Activated CD4-positive, alpha-beta T cell treated with anti-CD3 and anti-CD28 coated beads for 1 hour (primary cell): ENCODE measurements at regions not wholly inside any gene's neighbourhood (a gene's known extent, or its start where the extent isn't known, plus 50 kb on each side); places are given as distances from the start of the nearest gene placed in this dataset.
"Not testable (repeated sequence)": the region's sequence is repeated elsewhere in the genome, so short reads cannot be mapped to it uniquely, and the experiment has no call there.

Source experiments
- DNase-seq: peaks from one replicate; pipeline ENCODE4 v3.0.0-alpha.2; 2020

GRCh38 chr10:8128511-8128910, 74.0 kb downstream of the GATA3 start:
- DNase-seq: no peak

GRCh38 chr10:8129438-8129837, 75.0 kb downstream of the GATA3 start:
- no peak for DNase-seq

- DNase-seq: no peak
These were observed 76.8 kb downstream of the GATA3 start for GRCh38 chr10:8130973-8131911.

GRCh38 chr10:8133146-8133545, 78.7 kb downstream of the GATA3 start:
- no peak for DNase-seq

- no peak for DNase-seq
These were observed 82.2 kb downstream of the GATA3 start for GRCh38 chr10:8136736-8137135.

GRCh38 chr10:8137272-8137681, 82.8 kb downstream of the GATA3 start:
- no peak for DNase-seq

- DNase-seq: no peak
These were observed 83.2 kb downstream of the GATA3 start for GRCh38 chr10:8137726-8138125.

GRCh38 chr10:8138471-8138870, 84.0 kb downstream of the GATA3 start:
- no peak for DNase-seq

GRCh38 chr10:8144496-8144895, 90.0 kb downstream of the GATA3 start:
- no peak for DNase-seq

GRCh38 chr10:8146650-8147049, 92.2 kb downstream of the GATA3 start:
- DNase-seq: no peak

- DNase-seq: no peak
These were observed 95.5 kb downstream of the GATA3 start for GRCh38 chr10:8149991-8150390.

- DNase-seq: no peak
These were observed 96.0 kb downstream of the GATA3 start for GRCh38 chr10:8150401-8150905.

- DNase-seq: no peak
These were observed 96.6 kb downstream of the GATA3 start for GRCh38 chr10:8151086-8151485.

GRCh38 chr10:8156918-8157317, 102.4 kb downstream of the GATA3 start:
- no peak for DNase-seq

- DNase-seq: no peak
These were observed 103.9 kb downstream of the GATA3 start for GRCh38 chr10:8158193-8159071.

- no peak for DNase-seq
These were observed 105.1 kb downstream of the GATA3 start for GRCh38 chr10:8159341-8160165.

GRCh38 chr10:8163824-8164223, 109.3 kb downstream of the GATA3 start:
- no peak for DNase-seq

- not testable (repeated sequence) for DNase-seq
These were observed 110.2 kb downstream of the GATA3 start for GRCh38 chr10:8164640-8165039.

GRCh38 chr10:8168836-8169235, 114.3 kb downstream of the GATA3 start:
- no peak for DNase-seq

- DNase-seq: no peak
These were observed 116.5 kb downstream of the GATA3 start for GRCh38 chr10:8171008-8171407.

- DNase-seq: no peak
These were observed 118.1 kb downstream of the GATA3 start for GRCh38 chr10:8172604-8173003.

GRCh38 chr10:8173243-8173865, 118.9 kb downstream of the GATA3 start:
- DNase-seq: no peak
